ENCODE measurements at regions not wholly inside any gene's neighbourhood (a gene's known extent, or its start where the extent isn't known, plus 50 kb on each side); places are given as distances from the start of the nearest gene placed in this dataset.

- DNase-seq (ENCODE audit: low read depth, low spot score) (no peak), ATAC-seq (no peak)
- Histone ChIP-seq H3K4me1 (ENCODE audit: control insufficient read depth in 1 of 2, insufficient read depth in 2 of 2, low read length in 2 of 2) (no peaks in the 10 kb centered on the region), H3K4me2 (ENCODE audit: low read length) (no peak overlapping the region), H3K9me2 (ENCODE audit: insufficient read depth) (no peaks in the 10 kb centered on the region), H3K9ac (ENCODE audit: low read length) (no peak overlapping the region), H3K4me3 (replicated peaks in 1 of 2; ENCODE audit: low read depth in 1 of 2, low read length in 2 of 2) (no peak overlapping the region), H3K36me3 (ENCODE audit: control insufficient read depth in 1 of 2, insufficient read depth in 2 of 2, low read length in 2 of 2) (no peaks in the 10 kb centered on the region), H3K27me3 (ENCODE audit: insufficient read depth, low read length) (no peaks in the 10 kb centered on the region), H3K27ac (ENCODE audit: low read depth, low read length) (no peak overlapping the region), H4K20me1 (ENCODE audit: insufficient read depth) (no peaks in the 10 kb centered on the region), H2AFZ (ENCODE audit: low read depth, low read length, poor library complexity, severe bottlenecking) (no peak overlapping the region), H3K79me2 (ENCODE audit: insufficient read depth, low read length) (no peaks in the 10 kb centered on the region), H3K9me3 (ENCODE audit: control insufficient read depth in 1 of 2, insufficient read depth in 1 of 2, low read depth in 1 of 2, low read length in 2 of 2) (peaks cover 9 to 10% of the 10 kb centered on the region in 2 experiments; a peak in 2 of 4 replicates)
- ChIA-PET POLR2A (no interaction called here), RAD21 (ENCODE audit: low non-redundant PET in 1 of 2, low total read pairs in 2 of 2, uncharacterized antibody in 2 of 2, unreplicated experiment in 2 of 2) (no interaction called here), CTCF (no interaction called here)
- intact Hi-C loops (cut with micrococcal nuclease) = no loop called here
- BruUV-seq (replicated peaks) = no TSS peak
- TF ChIP-seq SIN3A (IDR thresholded peaks at IDR 0.05; ENCODE audit: low read depth) = no peak
- no peak for TF ChIP-seq ZNF274 (IDR thresholded peaks at IDR 0.05; ENCODE audit: low read depth, low read length)
- TF ChIP-seq ELF1 (IDR thresholded peaks at IDR 0.05; ENCODE audit: borderline replicate concordance, low read depth) = no peak
- TF ChIP-seq CEBPB (IDR thresholded peaks at IDR 0.05; ENCODE audit: low read depth) = no peak
- TF ChIP-seq EZH2phosphoT487 (IDR thresholded peaks at IDR 0.05; ENCODE audit: borderline replicate concordance) = no peak
- no peak for TF ChIP-seq CBX3 (IDR thresholded peaks at IDR 0.05; ENCODE audit: low read depth)
- no peak for TF ChIP-seq JUND (IDR thresholded peaks at IDR 0.05)
- TF ChIP-seq ZBTB33 (IDR thresholded peaks at IDR 0.05; ENCODE audit: extremely low read depth, insufficient replicate concordance, low read length) = no peak
These were observed 924.7 kb upstream of the CELF2 start for GRCh38 chr10:10093021-10093420.

GRCh38 chr10:10094691-10095090 lies 923.0 kb upstream of the CELF2 start:
- Histone ChIP-seq H2AFZ (ENCODE audit: low read depth, low read length, poor library complexity, severe bottlenecking) (no peak overlapping the region), H3K27me3 (ENCODE audit: insufficient read depth, low read length) (no peaks in the 10 kb centered on the region), H3K4me2 (ENCODE audit: low read length) (no peak overlapping the region), H3K9me2 (ENCODE audit: insufficient read depth) (no peaks in the 10 kb centered on the region), H4K20me1 (ENCODE audit: insufficient read depth) (no peaks in the 10 kb centered on the region), H3K27ac (ENCODE audit: low read depth, low read length) (no peak overlapping the region), H3K36me3 (ENCODE audit: control insufficient read depth in 1 of 2, insufficient read depth in 2 of 2, low read length in 2 of 2) (no peaks in the 10 kb centered on the region), H3K9me3 (ENCODE audit: control insufficient read depth in 1 of 2, insufficient read depth in 1 of 2, low read depth in 1 of 2, low read length in 2 of 2) (peaks cover 5 to 9% of the 10 kb centered on the region in 2 experiments; a peak in 2 of 4 replicates), H3K9ac (ENCODE audit: low read length) (no peak overlapping the region), H3K79me2 (ENCODE audit: insufficient read depth, low read length) (no peaks in the 10 kb centered on the region), H3K4me3 (replicated peaks in 1 of 2; ENCODE audit: low read depth in 1 of 2, low read length in 2 of 2) (no peak overlapping the region), H3K4me1 (ENCODE audit: control insufficient read depth in 1 of 2, insufficient read depth in 2 of 2, low read length in 2 of 2) (no peaks in the 10 kb centered on the region)
- ChIA-PET POLR2A (no interaction called here), CTCF (no interaction called here), RAD21 (ENCODE audit: low non-redundant PET in 1 of 2, low total read pairs in 2 of 2, uncharacterized antibody in 2 of 2, unreplicated experiment in 2 of 2) (no interaction called here)
- ATAC-seq (no peak), DNase-seq (ENCODE audit: low read depth, low spot score) (no peak)
- no TSS peak for BruUV-seq (replicated peaks)
- intact Hi-C loops (cut with micrococcal nuclease) = no loop called here
- TF ChIP-seq SIN3A (IDR thresholded peaks at IDR 0.05; ENCODE audit: low read depth) = no peak
- no peak for TF ChIP-seq YY1 (IDR thresholded peaks at IDR 0.05; ENCODE audit: extremely low read depth, insufficient replicate concordance, low read depth, low read length)
- no peak for TF ChIP-seq RAD21 (IDR thresholded peaks at IDR 0.05; ENCODE audit: low read depth)
- no peak for TF ChIP-seq CEBPB (IDR thresholded peaks at IDR 0.05; ENCODE audit: low read depth)
- TF ChIP-seq SP1 (IDR thresholded peaks at IDR 0.05; ENCODE audit: low read depth) = no peak
- TF ChIP-seq SRF (IDR thresholded peaks at IDR 0.05; ENCODE audit: low read depth) = no peak
- TF ChIP-seq ATF3 (IDR thresholded peaks at IDR 0.05) = no peak
- TF ChIP-seq FOSL1 (IDR thresholded peaks at IDR 0.05; ENCODE audit: low read depth) = no peak
- no peak for TF ChIP-seq TCF7L2 (IDR thresholded peaks at IDR 0.05; ENCODE audit: borderline replicate concordance, extremely low read depth, insufficient read depth, insufficient read length)
- TF ChIP-seq CTCF (IDR thresholded peaks at IDR 0.05 in 2 of 3, conservative IDR thresholded peaks at IDR 0.05 in 1 of 3; ENCODE audit: borderline replicate concordance in 1 of 3, insufficient read depth in 1 of 3, low read depth in 2 of 3, low read length in 2 of 3) = no peak
- no peak for TF ChIP-seq EZH2phosphoT487 (IDR thresholded peaks at IDR 0.05; ENCODE audit: borderline replicate concordance)

All from HCT116 (cell line).